ENCODE measurements at regions not wholly inside any gene's neighbourhood (a gene's known extent, or its start where the extent isn't known, plus 50 kb on each side); places are given as distances from the start of the nearest gene placed in this dataset.

- no peak overlapping the region for H3K9ac ChIP-seq (ENCODE audit: extremely low read depth, insufficient read length, low read length)
Observed at GRCh38 chr5:105978011-105978410, 1692.7 kb downstream of the EFNA5 start.

More at GRCh38 chr5:105978011-105978410, 1692.7 kb downstream of the EFNA5 start:
- Histone ChIP-seq H3K4me1 (ENCODE audit: insufficient read depth, low read length) (no peaks in the 10 kb centered on the region; the same call in 1 of the 2 replicates), H3K4ac (ENCODE audit: low read depth, low read length) (no peak overlapping the region), H4K91ac (ENCODE audit: insufficient read length, low read depth, low read length) (no peak overlapping the region), H2BK5ac (ENCODE audit: insufficient read length, low read length) (no peak overlapping the region), H3K79me2 (ENCODE audit: insufficient read depth, low read length) (no peaks in the 10 kb centered on the region), H3K18ac (ENCODE audit: insufficient read length, low read depth, low read length) (no peak overlapping the region), H2AFZ (ENCODE audit: low read length) (no peak overlapping the region), H4K5ac (ENCODE audit: insufficient read length, low read depth, low read length) (no peak overlapping the region), H3K9me3 (ENCODE audit: control insufficient read depth, low read depth, low read length) (no peaks in the 10 kb centered on the region), H3K14ac (ENCODE audit: insufficient read depth, low read length) (no peak overlapping the region), H3K23ac (ENCODE audit: insufficient read length, low read depth, low read length) (no peak overlapping the region), H4K20me1 (ENCODE audit: control insufficient read depth, insufficient read depth, insufficient read length) (no peaks in the 10 kb centered on the region), H3K56ac (ENCODE audit: insufficient read length, low read depth, low read length) (no peak overlapping the region), H3K4me2 (ENCODE audit: insufficient read depth, insufficient read length, low read length) (no peak overlapping the region), H3K27me3 (ENCODE audit: insufficient read depth, low read length) (no peaks in the 10 kb centered on the region), H2BK12ac (ENCODE audit: insufficient read length, low read depth, low read length) (no peak overlapping the region), H3K23me2 (ENCODE audit: insufficient read length, low read depth, low read length, poor library complexity, severe bottlenecking) (no peaks in the 10 kb centered on the region), H3K27ac (ENCODE audit: insufficient read length, low read depth, low read length) (no peak overlapping the region), H2BK15ac (ENCODE audit: low read depth, low read length) (no peak overlapping the region), H2BK120ac (ENCODE audit: low read depth, low read length, poor library complexity, severe bottlenecking) (no peak overlapping the region), H3T11ph (ENCODE audit: low read length) (no peak overlapping the region), H3K79me1 (ENCODE audit: insufficient read depth, low read depth, low read length, poor library complexity, severe bottlenecking) (no peaks in the 10 kb centered on the region), H2BK20ac (ENCODE audit: low read depth, low read length, poor library complexity, severe bottlenecking) (no peak overlapping the region), H2AK5ac (ENCODE audit: insufficient read length, low read length) (no peak overlapping the region), H4K8ac (replicated peaks; ENCODE audit: insufficient read length, low read depth, low read length) (no peak overlapping the region)
- H3K4me3 Mint-ChIP-seq: no peak overlapping the region
- no CpG with 5 or more reads among the region's 1 CpG for WGBS (ENCODE audit: extremely low coverage, insufficient read length, low lambda C conversion rate)
- H3K9me3 Mint-ChIP-seq: peaks cover 2 to 4% of the 10 kb centered on the region in 2 experiments; a peak in 2 of 5 replicates
- H3K4me1 Mint-ChIP-seq: no peaks in the 10 kb centered on the region
- TF ChIP-seq CTCF (conservative IDR thresholded peaks at IDR 0.05): no peak
- no peaks in the 10 kb centered on the region for H3K36me3 Mint-ChIP-seq (ENCODE audit: insufficient read depth in 1 of 3, low read depth in 3 of 3)
- no peak for DNase-seq
- H3K27me3 Mint-ChIP-seq (ENCODE audit: low read depth): no peaks in the 10 kb centered on the region
- no peak overlapping the region for H3K27ac Mint-ChIP-seq
